ENCODE measurements at regions not wholly inside any gene's neighbourhood (a gene's known extent, or its start where the extent isn't known, plus 50 kb on each side); places are given as distances from the start of the nearest gene placed in this dataset.
A peak's percentile ranks its signal among the peaks of the same experiment; 100 is the strongest.

DNA sequence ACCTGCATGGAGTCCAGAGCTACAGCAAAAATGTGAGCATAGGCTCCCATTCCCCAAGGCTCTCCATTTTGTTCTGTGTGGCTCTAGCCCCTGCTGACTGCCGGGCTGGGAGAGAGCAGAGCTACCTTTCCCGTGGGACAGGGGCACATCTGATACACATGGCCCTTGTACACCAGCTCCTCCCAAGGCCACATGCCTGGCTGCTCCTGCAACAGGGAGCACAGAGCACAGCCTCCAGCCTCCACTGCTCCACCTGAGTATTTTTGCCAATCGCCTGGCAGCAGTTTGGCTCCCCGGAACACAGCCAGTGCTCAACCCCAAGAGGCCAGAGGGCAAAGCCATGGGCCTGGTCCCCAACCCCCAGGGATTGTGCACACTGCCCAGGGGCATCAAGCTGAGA is 146.5 kb downstream of the CHD1L start:
- no peak overlapping the region for H3K4me3 ChIP-seq (ENCODE audit: low read length)
- ChIA-PET CTCF (interaction anchor here (1.7 kb wide), 1 partner anchor 115 kb away, joined by 7 read pairs; no protein-coding TSS in a partner anchor), POLR2A (no interaction called here)
- H3K27ac ChIP-seq (ENCODE audit: low read depth in 1 of 2, low read length in 2 of 2): no peak overlapping the region
- H3K9me3 ChIP-seq (ENCODE audit: control insufficient read depth in 1 of 2, insufficient read depth in 1 of 2, low read length in 2 of 2): peaks cover 0 to 11% of the 10 kb centered on the region in 2 experiments
- H3K4me1 ChIP-seq (ENCODE audit: insufficient read depth, low read length): no peaks in the 10 kb centered on the region
- H3K4me1 Mint-ChIP-seq (ENCODE audit: low read depth): no peaks in the 10 kb centered on the region
- intact Hi-C loops (cut with DNase I, micrococcal nuclease): no loop called here
- no peaks in the 10 kb centered on the region for H3K9me3 Mint-ChIP-seq
- TF ChIP-seq, protein P1, sequence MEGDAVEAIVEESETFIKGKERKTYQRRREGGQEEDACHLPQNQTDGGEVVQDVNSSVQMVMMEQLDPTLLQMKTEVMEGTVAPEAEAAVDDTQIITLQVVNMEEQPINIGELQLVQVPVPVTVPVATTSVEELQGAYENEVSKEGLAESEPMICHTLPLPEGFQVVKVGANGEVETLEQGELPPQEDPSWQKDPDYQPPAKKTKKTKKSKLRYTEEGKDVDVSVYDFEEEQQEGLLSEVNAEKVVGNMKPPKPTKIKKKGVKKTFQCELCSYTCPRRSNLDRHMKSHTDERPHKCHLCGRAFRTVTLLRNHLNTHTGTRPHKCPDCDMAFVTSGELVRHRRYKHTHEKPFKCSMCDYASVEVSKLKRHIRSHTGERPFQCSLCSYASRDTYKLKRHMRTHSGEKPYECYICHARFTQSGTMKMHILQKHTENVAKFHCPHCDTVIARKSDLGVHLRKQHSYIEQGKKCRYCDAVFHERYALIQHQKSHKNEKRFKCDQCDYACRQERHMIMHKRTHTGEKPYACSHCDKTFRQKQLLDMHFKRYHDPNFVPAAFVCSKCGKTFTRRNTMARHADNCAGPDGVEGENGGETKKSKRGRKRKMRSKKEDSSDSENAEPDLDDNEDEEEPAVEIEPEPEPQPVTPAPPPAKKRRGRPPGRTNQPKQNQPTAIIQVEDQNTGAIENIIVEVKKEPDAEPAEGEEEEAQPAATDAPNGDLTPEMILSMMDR (IDR thresholded peaks at IDR 0.05): no peak
- DNase-seq (peak in 1 of 14 experiments; percentile 3), ATAC-seq (ENCODE audit: poor library complexity) (no peak)
- H3K27ac Mint-ChIP-seq: no peak overlapping the region
- peaks cover 0 to 14% of the 10 kb centered on the region in 2 experiments for H3K27me3 ChIP-seq (ENCODE audit: control insufficient read depth in 1 of 2, insufficient read depth in 2 of 2, low read length in 2 of 2)
- H3K36me3 ChIP-seq (ENCODE audit: insufficient read depth, low read length): no peaks in the 10 kb centered on the region
- peaks cover 23% of the 10 kb centered on the region for H3K27me3 Mint-ChIP-seq
- no peaks in the 10 kb centered on the region for H3K36me3 Mint-ChIP-seq (ENCODE audit: low read depth)
- no peak overlapping the region for H3K4me3 Mint-ChIP-seq

DNA sequence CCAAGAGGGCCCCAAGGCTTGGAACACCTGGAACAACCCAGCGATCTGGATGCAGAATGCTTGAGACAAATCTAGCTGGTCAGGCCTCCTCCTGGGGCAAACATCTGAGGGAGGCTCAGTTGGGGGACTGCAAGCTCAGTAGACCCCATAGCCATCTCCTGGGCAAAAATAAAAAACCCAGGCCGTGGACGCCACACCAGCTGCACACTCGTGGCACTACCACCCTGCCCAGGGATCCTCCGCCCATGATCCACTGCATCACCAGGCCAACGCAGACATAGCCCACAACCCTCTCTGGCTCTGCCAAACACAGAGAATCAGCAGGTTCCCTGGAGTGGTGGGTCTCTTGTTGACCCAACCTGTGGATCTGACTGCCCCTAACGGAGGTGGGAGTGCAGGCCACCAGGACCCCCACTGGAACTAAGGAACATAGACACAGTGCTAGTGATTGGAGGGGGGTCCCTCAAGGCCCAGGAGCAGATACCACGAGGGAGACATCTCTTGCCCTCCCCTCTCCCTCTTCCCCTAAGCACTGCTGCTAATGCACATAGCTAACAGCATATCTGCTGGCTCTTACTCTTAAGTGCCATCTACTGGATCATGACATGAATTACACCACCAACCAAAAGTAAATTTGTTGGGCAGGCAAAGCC is 147.2 kb downstream of the CHD1L start:
- H3K27me3 Mint-ChIP-seq: peaks cover 23% of the 10 kb centered on the region
- peaks cover 0 to 11% of the 10 kb centered on the region in 2 experiments for H3K9me3 ChIP-seq (ENCODE audit: control insufficient read depth in 1 of 2, insufficient read depth in 1 of 2, low read length in 2 of 2)
- H3K27me3 ChIP-seq (ENCODE audit: control insufficient read depth in 1 of 2, insufficient read depth in 2 of 2, low read length in 2 of 2): peaks cover 0 to 14% of the 10 kb centered on the region in 2 experiments
- H3K36me3 ChIP-seq (ENCODE audit: insufficient read depth, low read length): no peaks in the 10 kb centered on the region
- H3K27ac ChIP-seq (ENCODE audit: low read depth in 1 of 2, low read length in 2 of 2): no peak overlapping the region
- H3K4me3 Mint-ChIP-seq: no peak overlapping the region
- intact Hi-C loops (cut with DNase I, micrococcal nuclease): loop anchor here in 1 of 2 experiments (1.0 kb wide), 1 partner anchor 115 kb away; no protein-coding TSS in a partner anchor
- ChIA-PET CTCF (interaction anchor here (0.6 to 1.7 kb wide), 3 partner anchors 9 to 187 kb away, joined by 3 to 7 read pairs (median 4); no protein-coding TSS in a partner anchor), POLR2A (no interaction called here)
- H3K9me3 Mint-ChIP-seq: no peaks in the 10 kb centered on the region
- no peaks in the 10 kb centered on the region for H3K36me3 Mint-ChIP-seq (ENCODE audit: low read depth)
- no peak overlapping the region for H3K4me3 ChIP-seq (ENCODE audit: low read length)
- H3K4me1 Mint-ChIP-seq (ENCODE audit: low read depth): no peaks in the 10 kb centered on the region
- H3K4me1 ChIP-seq (ENCODE audit: insufficient read depth, low read length): no peaks in the 10 kb centered on the region
- no peak overlapping the region for H3K27ac Mint-ChIP-seq
- DNase-seq: peak in 3 of 14 experiments; percentile 26 to 48 (median 48)
- TF ChIP-seq, protein P1 (IDR thresholded peaks at IDR 0.05): peak; percentile 68
- peak; percentile 43 for ATAC-seq (ENCODE audit: poor library complexity)

DNA sequence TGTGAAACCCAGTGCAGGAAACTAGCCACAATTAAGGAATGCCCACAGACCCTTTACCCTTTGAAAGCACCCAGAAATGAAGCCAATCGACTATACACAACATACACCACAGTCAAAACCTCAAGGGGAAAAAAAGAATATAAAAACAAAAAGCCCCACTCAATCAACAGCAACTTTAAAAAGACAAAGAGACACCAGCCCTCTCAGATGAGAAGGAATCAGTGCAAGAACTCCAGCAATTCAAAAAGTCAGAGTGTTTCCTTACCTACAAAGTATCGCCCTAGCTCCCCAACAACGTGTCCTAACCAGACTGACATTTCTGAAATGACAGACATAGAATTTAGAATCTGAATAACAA is 147.7 kb downstream of the CHD1L start:
- Mint-ChIP-seq H3K4me3 (no peak overlapping the region), H3K27ac (no peak overlapping the region), H3K36me3 (ENCODE audit: low read depth) (no peaks in the 10 kb centered on the region), H3K4me1 (ENCODE audit: low read depth) (no peaks in the 10 kb centered on the region), H3K9me3 (no peaks in the 10 kb centered on the region), H3K27me3 (peaks cover 23% of the 10 kb centered on the region)
- Histone ChIP-seq H3K4me1 (ENCODE audit: insufficient read depth, low read length) (no peaks in the 10 kb centered on the region), H3K27me3 (ENCODE audit: control insufficient read depth in 1 of 2, insufficient read depth in 2 of 2, low read length in 2 of 2) (peaks cover 0 to 14% of the 10 kb centered on the region in 2 experiments), H3K4me3 (ENCODE audit: low read length) (no peak overlapping the region), H3K27ac (ENCODE audit: low read depth in 1 of 2, low read length in 2 of 2) (no peak overlapping the region), H3K36me3 (ENCODE audit: insufficient read depth, low read length) (no peaks in the 10 kb centered on the region), H3K9me3 (ENCODE audit: control insufficient read depth in 1 of 2, insufficient read depth in 1 of 2, low read length in 2 of 2) (peaks cover 0 to 11% of the 10 kb centered on the region in 2 experiments)
- ChIA-PET POLR2A (no interaction called here), CTCF (interaction anchor here (0.9 to 1.7 kb wide), 2 partner anchors 10 to 116 kb away, joined by 4 to 7 read pairs; no protein-coding TSS in a partner anchor)
- TF ChIP-seq, protein P1 (IDR thresholded peaks at IDR 0.05): no peak
- intact Hi-C loops (cut with DNase I, micrococcal nuclease): loop anchor here in 1 of 2 experiments (1.0 kb wide), 1 partner anchor 116 kb away; no protein-coding TSS in a partner anchor
- ATAC-seq (ENCODE audit: poor library complexity) (no peak), DNase-seq (no peak)

Data from CD4-positive, alpha-beta T cell (primary cell).